HG03095 (cell line): ENCODE measurements at regions not wholly inside any gene's neighbourhood (a gene's known extent, or its start where the extent isn't known, plus 50 kb on each side); places are given as distances from the start of the nearest gene placed in this dataset.

Source experiments
- ATAC-seq: cut with Tn5 transposase; IDR thresholded peaks from one replicate; pipeline ENCODE4 v1.9.1; 2021; ENCODE audit warnings: moderate library complexity; ENCODE audit not compliant: unreplicated experiment

GRCh38 chr15:39454189-39454986, 126.5 kb upstream of the THBS1 start:
- no peak for ATAC-seq

DNA sequence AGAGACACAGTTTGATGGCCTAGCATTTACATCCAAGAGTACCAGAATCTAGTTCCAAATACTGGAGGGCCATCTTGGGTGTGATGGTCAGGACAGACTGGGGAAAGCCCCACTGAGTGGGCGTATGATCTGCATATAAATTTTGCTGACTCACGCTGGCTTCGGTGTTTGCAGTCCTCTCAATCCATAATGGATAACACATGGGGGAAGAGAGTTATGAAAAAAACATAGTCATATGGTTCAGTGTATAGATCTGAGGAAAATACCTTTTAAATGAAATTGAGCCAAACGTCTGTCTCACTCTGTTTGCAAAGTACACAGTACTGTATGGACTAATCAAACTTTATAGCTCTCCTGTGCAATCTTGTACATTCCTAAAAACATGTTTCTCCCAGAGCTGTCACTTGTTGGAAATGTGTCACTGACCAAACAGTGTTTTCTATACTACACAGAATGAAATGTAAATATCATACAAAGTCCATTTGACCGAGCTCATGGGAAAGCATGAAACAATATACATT, 125.3 kb upstream of the THBS1 start:
- no peak for ATAC-seq

DNA sequence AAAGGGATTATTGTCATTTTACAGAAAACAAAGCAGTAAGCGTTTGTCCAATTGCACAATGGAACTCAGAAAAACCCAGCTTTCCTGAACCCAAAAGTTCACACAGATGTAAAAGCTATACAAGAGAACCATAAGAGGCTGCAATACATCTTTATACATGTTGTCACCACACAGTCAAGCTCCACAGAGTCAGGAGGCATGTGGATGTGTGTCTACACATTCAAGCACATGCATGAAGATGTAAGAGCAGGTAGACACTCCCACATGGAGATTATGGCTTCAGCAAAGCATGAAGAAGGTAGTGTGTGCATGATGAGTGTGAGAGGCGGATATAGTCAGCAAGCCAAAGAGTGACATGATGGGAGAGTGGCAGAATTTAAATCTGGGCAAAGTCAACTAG, 124.7 kb upstream of the THBS1 start:
- no peak for ATAC-seq

DNA sequence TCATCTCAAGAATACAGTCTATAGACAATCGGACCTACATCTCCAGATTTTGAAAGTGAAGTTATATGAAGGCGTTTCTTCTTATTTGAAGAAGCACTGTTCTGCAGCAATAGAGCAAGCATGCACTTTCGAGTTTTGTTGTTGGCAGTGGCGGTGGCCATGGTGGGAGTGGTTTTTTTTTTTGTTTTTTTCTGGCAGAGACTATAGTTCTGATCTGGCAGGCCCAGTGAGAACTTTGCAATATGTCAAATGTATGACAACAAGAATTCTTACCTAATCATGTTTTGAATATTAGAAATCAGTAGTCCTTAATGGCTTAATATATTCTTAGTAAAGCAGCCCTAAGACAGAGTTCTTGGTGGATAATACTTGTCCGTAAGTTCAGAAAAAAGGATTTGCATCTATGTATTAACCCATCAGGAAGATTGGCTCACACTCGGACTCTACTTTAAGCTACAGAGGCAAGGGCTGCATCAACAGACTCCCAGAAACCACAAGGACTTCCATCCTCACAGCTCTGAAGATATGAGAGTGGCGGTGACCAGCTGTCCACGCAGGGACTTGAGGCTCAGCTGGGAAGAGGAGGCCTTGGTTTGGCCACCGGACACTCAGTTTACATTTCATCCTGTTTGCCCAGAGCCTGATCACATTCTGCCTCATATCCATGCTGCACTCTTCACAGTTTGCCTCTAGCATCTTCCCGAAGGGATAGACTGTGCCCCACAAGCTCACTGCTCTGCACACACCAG, 124.1 kb upstream of the THBS1 start:
- no peak for ATAC-seq

- no peak for ATAC-seq
These were observed 122.7 kb upstream of the THBS1 start for GRCh38 chr15:39458131-39458530.

DNA sequence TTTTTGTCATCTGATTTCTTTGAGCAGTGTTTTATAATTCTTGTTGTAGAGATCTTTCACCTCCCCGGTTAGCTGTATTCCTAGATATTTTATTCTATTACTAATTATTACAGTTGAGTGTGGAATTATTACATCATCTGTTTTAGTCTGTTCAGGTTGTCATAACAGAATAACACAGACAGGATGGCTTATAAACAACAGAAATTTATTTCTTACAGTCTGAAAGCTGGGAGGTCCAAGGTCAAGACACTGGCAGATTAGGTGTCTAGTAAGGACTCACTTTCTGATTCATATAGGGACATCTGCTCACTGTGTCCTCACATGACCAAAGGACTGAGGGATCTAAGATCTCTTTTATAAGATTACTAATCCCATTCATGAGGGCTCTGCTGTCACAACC, 121.3 kb upstream of the THBS1 start:
- no peak for ATAC-seq

GRCh38 chr15:39460748-39461147, 120.1 kb upstream of the THBS1 start:
- ATAC-seq, result no peak

DNA sequence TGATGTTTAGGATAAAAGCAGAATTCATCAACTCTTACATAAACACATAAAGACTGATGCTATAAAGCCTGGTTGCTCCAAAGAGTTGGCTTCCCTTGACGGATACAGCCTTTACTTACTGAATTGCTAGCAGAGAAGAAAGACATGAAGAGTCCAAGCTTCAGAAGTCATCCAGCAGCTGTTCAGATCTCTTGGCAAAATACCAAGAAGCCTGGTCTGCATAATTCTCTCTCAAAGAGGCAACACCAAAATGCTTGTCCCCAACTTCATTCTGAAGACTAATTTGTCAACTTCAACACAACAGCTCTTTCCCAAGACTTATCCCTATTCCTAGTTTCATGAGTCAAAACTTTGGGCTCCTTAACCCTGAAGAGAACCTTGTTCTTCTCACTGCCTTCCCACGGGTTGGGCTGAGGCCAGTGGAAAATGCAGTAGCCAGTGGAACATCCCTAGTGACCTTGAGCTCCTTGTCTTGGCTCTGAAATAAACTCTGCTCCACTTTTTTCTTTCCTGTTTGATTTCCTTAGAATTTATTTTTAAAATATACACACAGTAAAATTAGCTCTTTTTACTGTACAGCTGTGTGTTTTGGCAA, 119.2 kb upstream of the THBS1 start:
- ATAC-seq, result no peak

DNA sequence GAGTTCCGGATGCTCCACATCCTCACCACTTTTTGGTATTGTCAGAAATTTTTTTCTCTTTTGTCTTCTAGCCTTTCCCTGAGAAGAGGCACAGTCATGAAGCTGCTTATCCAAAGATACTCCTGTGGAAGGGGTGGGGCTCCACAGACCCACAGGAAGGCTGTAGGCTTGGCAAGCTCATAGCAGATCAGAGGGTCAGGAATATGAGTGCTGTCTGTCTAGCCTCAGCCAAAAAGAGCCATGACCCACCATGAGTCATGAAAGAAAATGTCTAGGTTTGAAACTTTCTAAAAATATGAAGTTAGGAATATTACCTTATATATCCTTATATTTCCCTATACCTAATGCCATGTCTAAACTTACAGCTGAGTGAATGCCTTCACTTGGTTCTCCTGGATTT, 118.2 kb upstream of the THBS1 start:
- no peak for ATAC-seq

DNA sequence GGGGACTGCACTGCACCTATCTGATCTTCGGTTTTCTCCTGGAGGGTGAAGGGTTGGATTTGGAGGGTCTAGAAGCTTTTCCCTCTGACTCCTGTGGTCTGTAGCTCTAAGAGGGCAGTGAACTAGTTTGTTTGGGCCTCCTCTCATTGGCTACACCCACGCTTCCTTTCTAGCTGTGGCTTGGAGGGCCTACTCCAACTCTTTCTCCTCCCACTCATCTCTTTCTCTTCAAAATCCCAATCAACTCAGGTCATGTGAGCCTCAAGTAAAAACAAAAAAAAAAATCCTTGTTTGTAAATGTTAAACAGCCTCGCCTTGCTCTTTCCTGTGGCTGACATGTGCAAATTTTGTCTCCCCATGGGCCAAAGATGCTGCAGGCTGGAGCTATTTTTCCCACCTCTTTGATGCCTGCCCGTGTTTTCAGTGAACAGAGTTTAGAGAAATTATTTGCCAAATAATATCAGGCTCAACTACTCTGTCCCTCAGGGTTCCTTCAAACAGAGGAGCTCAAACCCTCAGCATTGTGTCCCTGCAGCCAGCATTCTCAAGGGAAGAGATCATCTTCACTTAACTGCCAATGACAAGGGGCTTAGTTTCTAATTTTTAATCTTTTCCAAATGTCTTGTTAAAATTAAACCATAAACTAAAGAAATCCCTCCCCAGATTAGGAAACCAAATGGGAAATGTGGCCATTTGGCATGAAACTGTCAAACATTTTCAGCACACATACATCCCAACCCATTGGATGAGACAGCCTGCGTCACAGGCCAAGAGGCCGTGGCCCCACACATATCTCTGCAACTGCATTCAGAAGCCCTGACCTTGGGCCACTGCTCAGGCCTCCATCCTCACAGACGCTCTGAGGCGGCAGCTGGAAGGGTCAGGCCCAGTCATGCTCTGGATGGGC, 114.8 kb upstream of the THBS1 start:
- no peak for ATAC-seq

DNA sequence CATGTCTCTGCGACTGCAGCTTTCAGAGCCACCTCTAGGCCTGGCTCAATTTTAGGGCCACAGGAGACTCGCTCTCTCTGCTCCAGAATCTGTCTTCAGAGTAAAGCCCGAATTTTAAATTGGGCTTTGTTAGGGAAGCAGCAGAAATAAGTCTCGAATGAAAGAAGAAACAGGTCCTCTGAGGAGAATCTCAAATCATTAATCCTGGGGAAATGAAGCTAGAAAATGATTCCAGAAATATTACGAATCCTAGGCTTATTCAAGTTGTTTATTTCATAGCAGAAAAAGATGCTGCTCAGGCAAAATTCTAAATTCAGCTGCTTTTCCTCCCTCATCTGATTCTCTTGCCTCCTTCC, 114.2 kb upstream of the THBS1 start:
- ATAC-seq, result no peak

DNA sequence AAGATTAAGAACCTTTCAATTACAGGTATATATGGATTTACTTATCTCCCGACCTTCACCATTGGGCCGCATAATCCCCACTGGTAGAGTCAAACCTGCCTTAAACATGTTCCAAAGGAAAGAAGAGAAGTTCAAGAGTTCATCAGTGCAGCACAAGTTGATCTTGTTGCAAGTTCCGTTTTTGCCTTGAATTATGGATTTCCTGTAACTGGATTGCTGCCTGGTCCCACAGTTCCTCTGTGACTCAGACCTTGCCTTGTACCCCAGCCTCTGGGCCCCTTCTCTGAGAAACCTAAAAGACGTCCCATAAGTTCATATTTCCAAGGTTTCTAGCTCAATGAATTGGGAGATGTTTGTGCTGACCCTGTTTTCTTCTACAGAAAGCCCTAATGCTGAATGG, 112.5 kb upstream of the THBS1 start:
- no peak for ATAC-seq

DNA sequence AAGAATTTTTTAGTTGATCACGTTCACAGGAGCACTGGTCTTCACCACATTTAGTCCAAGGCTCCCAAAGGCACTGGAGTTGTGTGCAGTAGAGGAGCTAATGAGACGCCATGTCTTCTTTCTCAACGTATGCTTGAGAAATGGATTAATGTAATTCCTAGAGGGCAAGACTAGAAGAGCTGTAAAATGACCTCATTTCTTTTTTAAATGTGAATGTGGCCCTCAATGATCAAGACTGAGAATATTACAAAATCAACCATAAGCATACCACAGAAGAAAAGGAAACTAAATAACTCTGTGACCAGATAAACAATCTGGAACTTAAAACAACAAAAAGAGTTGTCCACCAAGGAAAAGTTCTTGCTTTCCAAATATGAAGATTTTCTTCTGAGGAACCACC, 112.1 kb upstream of the THBS1 start:
- no peak for ATAC-seq

GRCh38 chr15:39471785-39472574, 108.9 kb upstream of the THBS1 start:
- ATAC-seq, result no peak

GRCh38 chr15:39472621-39473297, 108.1 kb upstream of the THBS1 start:
- ATAC-seq, result no peak

- no peak for ATAC-seq
These were observed 107.5 kb upstream of the THBS1 start for GRCh38 chr15:39473298-39473947.

- no peak for ATAC-seq
These were observed 106.2 kb upstream of the THBS1 start for GRCh38 chr15:39474657-39475056.

- ATAC-seq, result no peak
These were observed 101.9 kb upstream of the THBS1 start for GRCh38 chr15:39478996-39479395.

GRCh38 chr15:39479911-39480310, 101.0 kb upstream of the THBS1 start:
- ATAC-seq, result no peak
